ENCODE measurements at regions not wholly inside any gene's neighbourhood (a gene's known extent, or its start where the extent isn't known, plus 50 kb on each side); places are given as distances from the start of the nearest gene placed in this dataset.

- TF ChIP-seq ZFX (IDR thresholded peaks at IDR 0.05): no peak
- no peak for TF ChIP-seq ZNF274 (IDR thresholded peaks at IDR 0.05; ENCODE audit: low read depth, low read length)
- TF ChIP-seq SRF (IDR thresholded peaks at IDR 0.05; ENCODE audit: low read depth): no peak
- no peak for TF ChIP-seq CTCF (IDR thresholded peaks at IDR 0.05 in 2 of 3, conservative IDR thresholded peaks at IDR 0.05 in 1 of 3; ENCODE audit: borderline replicate concordance in 1 of 3, insufficient read depth in 1 of 3, low read depth in 2 of 3, low read length in 2 of 3)
- TF ChIP-seq JUND (IDR thresholded peaks at IDR 0.05): no peak
- TF ChIP-seq, protein P1, sequence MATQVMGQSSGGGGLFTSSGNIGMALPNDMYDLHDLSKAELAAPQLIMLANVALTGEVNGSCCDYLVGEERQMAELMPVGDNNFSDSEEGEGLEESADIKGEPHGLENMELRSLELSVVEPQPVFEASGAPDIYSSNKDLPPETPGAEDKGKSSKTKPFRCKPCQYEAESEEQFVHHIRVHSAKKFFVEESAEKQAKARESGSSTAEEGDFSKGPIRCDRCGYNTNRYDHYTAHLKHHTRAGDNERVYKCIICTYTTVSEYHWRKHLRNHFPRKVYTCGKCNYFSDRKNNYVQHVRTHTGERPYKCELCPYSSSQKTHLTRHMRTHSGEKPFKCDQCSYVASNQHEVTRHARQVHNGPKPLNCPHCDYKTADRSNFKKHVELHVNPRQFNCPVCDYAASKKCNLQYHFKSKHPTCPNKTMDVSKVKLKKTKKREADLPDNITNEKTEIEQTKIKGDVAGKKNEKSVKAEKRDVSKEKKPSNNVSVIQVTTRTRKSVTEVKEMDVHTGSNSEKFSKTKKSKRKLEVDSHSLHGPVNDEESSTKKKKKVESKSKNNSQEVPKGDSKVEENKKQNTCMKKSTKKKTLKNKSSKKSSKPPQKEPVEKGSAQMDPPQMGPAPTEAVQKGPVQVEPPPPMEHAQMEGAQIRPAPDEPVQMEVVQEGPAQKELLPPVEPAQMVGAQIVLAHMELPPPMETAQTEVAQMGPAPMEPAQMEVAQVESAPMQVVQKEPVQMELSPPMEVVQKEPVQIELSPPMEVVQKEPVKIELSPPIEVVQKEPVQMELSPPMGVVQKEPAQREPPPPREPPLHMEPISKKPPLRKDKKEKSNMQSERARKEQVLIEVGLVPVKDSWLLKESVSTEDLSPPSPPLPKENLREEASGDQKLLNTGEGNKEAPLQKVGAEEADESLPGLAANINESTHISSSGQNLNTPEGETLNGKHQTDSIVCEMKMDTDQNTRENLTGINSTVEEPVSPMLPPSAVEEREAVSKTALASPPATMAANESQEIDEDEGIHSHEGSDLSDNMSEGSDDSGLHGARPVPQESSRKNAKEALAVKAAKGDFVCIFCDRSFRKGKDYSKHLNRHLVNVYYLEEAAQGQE (IDR thresholded peaks at IDR 0.05; ENCODE audit: low read depth): no peak
Observed at GRCh38 chr13:105703843-105704242, 831.6 kb downstream of the EFNB2 start.

Measured in HCT116 (cell line).